ENCODE measurements at regions not wholly inside any gene's neighbourhood (a gene's known extent, or its start where the extent isn't known, plus 50 kb on each side); places are given as distances from the start of the nearest gene placed in this dataset.

DNA sequence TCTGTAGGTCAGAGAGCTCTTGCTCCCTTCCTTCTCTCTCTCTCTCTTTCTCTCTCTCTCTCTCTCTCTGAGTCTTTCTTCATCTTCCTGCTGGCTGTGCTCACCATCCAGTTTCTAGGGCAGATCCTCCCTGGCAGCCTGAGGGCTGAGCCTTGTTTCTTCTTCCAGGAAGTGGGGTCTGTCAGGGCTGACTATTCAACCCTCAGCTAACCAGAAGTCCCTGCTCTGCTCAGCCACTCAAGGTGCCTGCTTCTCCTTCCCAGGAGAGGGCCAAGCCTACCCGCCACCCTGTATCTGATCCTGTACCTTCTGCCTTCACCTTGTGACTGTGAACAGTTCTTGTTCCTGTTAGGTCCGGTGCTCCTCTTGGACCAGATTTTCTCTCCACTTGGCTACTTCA, 107.6 kb upstream of the ETV3 start:
- ATAC-seq, result no peak
- no peak for DNase-seq
- intact Hi-C loops (cut with micrococcal nuclease), result no loop called here

DNA sequence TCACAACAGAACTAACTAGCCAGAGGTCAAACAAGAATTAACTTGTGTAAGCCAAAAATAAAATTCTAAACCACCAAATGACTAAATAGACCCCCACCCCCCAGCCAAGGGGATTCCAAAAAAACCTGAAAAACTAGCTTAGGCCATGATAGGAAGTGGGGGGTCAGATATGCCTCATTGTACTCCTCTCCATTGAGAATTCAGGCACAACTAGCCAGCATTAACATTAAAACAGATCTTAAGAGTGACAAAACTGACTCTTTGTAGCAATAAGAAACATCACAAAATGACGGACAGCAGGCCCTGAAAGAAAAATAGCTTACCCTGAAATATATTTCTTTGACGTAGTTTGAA, 103.0 kb upstream of the ETV3 start:
- no peak for ATAC-seq
- intact Hi-C loops (cut with micrococcal nuclease), result no loop called here
- DNase-seq, result no peak

DNA sequence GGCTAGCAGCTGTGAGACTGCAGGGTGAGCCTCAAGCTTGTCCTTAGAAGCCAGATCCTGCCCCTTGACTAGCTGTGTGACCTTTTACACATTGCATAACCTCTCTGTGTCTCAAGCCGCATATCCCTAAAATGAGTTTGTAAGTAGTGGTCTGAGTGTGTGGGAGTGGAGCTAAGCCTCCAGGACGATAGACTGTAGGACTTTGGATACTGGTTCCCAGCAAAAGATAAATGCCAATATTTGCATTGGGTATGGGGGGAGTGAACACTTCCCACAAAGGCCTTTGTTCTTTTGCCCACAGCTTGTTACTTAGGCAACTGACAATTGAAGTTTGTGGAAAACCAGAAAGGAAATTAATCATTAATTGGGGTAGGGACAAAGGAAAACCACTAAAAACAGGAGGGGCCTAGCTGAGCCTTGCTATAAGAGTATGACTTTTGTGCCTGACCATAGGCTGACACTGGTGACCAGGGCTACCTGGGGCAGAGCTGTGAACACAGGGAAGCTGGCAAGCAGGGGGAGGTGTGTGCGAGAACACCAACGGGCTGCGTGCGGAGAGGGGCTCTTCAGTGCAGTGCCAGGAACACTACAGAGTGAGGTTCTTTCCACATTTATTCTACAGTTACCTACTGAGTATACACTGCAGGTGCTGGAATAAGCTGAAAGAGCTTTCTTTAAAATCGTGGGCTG, 102.4 kb upstream of the ETV3 start:
- DNase-seq (no peak), ATAC-seq (no peak)
- intact Hi-C loops (cut with micrococcal nuclease), result no loop called here

DNA sequence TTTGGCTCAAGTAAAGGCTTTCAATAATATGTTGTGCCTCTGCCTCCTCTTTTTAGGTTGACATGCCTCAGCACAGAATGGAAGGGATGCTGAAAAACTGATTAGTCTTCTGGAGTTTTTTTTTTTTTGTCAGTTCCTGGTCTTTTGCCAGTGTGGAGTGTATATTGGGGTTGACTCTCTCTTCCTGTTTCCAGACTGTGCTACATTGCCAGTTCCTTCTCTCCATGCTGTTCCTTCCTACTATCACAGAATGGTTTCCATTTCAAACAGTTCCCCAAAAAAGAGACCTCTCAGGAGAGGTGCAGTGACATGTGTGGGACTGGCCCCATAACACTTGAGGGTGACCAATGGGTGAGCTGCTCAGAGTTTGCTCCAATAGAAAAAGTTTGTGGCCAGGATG, 101.7 kb upstream of the ETV3 start:
- ATAC-seq, result no peak
- no peak for DNase-seq
- intact Hi-C loops (cut with micrococcal nuclease), result no loop called here

DNA sequence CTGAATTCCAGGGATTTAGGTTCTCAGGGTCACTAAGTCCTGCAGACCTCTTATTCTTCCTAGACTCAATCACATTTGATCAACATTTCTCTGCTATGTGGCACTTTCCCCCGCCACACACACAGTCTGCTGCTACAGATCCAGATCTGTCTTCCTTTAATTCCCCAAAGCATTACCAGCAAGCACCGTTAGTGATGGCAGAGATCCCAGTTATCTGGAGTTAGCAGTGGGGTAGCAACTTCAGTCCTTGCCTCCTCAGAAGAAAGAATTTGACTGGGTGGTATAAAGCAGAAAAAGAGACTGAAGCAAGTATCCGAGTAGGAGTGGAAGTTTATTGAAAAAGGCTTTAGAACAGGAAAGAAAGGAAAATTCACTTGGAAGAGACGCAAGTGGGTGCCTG, 100.4 kb upstream of the ETV3 start:
- intact Hi-C loops (cut with micrococcal nuclease), result no loop called here
- DNase-seq (no peak), ATAC-seq (no peak)

DNA sequence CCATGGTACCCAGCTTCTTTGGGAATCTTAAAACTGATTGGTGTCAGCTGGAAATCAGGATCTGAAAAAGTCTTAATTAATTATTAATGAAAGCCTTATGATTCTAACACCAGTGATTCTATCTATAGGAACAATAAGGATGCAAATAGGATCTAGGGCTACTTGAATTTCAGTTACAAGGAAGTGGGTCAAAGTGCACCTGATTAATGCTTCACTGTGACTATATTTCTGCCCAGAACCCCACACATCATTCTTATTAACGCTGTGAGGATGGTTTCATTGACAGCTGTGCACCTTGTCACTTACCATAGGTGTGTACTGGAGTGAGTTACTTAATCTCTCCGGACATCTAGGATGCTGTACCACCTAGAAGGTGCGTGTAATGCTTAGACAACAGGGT, 99.8 kb upstream of the ETV3 start:
- DNase-seq, result no peak
- intact Hi-C loops (cut with micrococcal nuclease), result no loop called here
- ATAC-seq, result no peak

DNA sequence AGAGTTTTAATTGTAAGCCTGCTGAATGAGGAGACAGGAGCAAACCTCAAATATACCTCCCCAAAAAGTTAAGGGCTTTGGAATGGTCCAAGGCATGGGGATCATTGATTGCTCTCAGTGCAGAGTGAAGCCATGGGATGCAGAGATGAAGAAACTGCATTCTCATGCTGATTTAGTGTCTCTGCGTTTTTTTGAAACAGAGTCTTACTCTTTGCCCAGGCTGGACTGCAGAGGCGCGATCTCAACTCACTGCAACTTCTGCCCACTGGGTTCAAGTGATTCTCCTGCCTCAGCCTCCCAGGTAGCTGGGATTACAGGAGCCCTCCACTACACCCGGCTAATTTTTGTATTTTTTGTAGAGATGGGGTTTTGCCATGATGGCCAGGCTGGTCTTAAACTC, 99.3 kb upstream of the ETV3 start:
- ATAC-seq, result no peak
- no peak for DNase-seq
- intact Hi-C loops (cut with micrococcal nuclease), result no loop called here

DNA sequence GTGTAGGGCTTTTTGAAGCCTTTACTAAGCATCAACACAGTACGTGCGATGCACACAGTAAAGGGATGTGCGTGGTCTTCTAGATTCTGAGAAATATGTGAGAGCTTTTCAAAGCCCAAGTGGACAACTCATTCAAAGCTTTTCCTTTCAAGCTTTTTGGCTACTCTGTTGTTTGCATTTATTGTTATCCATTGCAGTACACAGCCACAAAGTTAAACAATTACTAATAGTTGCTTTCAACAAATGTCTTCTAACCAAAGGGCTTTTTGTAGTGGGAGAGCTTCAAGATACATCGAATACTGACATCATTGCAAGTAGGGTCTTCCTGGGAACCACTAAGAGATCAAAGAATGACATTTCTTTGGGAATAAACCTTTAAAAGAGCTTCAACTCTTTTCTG, 97.9 kb upstream of the ETV3 start:
- intact Hi-C loops (cut with micrococcal nuclease), result no loop called here
- no peak for ATAC-seq
- no peak for DNase-seq

DNA sequence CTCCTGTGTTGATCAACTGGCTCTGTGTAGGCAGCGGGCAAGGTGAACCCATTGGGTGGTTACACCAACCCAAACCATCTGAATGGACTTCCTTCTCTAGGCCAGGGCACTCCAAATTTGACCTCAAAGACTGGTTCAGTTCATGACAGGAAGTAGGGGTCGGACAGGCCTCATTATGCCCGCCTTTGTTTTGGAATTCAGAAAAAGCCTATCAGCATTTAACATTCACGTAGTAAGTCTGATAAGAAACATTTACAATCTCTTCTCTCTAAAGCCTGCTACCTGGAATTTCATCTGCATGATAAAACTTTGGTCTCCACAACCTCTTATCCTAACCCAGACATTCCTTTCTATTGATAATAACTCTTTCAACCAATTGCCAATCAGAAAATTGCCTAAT, 97.1 kb upstream of the ETV3 start:
- intact Hi-C loops (cut with micrococcal nuclease), result no loop called here
- ATAC-seq, result no peak
- no peak for DNase-seq

DNA sequence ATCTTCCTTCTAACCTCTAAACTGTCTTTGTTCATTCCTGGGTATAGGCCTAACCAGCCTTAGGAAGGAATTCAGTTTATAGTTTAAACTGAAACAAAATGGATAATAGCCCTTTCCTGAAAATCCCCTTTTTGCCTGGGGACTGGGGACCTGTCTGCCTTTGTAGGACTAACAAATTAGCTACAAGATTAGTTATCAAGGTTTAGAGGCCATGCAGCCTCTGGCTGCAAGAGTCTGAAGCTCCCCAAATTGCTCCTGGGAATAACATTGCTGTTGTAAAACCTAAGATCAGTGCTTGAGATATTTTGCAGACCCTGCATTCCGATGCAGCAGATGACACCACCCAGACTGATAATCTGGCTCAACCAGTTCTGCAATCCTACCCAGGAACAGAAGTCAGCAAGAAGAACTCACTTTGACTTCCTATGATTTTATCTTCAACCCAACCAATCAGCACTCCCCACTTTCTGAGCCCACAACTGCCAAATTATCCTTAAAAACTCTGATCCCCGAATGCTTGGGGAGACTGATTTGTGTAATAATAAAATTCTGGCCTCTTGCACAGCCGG, 96.6 kb upstream of the ETV3 start:
- DNase-seq (no peak), ATAC-seq (no peak)
- intact Hi-C loops (cut with micrococcal nuclease), result no loop called here

DNA sequence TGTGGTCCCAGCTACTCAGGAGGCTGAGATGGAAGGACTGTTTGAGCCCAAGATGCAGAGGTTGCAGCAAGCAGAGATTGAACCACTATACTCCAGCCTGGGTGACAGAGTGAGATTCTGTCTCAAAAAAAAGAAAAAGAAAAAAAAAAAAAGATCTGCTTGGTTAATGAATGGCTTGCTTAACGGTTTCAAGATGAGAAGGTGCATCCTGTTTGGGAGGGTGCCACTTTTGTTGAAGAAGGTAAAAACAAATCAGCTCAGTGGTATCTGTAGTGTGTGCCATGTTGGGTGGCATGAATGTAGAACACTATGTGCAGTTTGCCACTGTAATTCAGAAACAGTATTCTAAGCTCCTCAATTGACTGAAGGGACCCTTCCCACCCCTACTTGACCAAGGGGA, 94.9 kb upstream of the ETV3 start:
- intact Hi-C loops (cut with micrococcal nuclease), result no loop called here
- no peak for ATAC-seq

DNA sequence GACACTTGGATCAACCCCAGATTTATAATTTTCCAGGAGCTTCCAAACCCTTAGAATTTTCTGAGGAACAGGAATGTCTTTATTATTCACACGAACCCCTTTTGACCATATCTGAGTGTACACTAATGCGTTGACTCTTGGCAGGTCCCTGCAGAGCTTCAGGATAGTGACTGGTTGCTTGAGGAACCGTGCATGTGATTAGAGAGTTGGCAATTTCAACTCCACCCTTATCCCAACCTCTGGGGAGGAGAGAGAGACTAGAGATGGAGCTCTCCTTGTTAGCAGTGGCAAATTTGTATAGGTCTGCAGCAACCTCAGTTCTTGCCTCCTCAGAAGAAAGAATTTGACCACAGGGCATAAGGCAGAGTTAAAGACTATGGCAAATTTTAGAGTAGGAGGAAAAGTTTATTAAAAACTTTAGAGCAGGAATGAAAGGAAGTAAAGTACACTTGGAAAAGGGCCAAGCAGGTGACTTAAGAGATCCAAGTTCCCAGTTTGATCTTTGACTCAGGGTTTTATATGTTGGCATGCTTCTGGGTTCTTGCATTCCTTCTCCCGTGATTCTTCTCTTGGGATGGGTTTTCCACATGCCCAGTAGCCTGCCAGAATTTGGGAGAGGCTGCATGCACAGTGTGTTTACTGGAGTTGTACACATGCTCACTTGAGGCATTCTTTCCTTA, 93.8 kb upstream of the ETV3 start:
- intact Hi-C loops (cut with micrococcal nuclease), result no loop called here

More for the DNA sequence above, 94.9 kb upstream of the ETV3 start:
- no peak for DNase-seq

DNA sequence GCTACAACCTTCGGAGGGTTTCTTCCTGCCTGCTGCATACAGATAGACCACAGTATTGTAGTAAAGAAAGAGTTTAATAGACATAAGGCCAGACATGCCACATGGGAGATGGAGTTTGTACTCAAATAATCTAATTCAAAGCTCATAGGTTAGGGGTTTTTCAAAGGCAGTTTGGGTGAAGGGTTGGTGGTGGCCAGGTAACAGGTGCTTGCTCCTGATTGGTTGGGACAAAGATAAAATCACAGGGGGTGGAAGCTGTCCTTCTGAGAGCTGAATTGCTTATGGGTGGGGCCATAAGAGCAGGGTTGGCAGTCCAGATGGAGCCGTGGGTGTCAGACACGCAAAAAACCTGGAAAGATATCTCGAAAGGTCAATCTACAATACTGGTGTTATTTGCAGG, 92.3 kb upstream of the ETV3 start:
- intact Hi-C loops (cut with micrococcal nuclease), result no loop called here
- no peak for ATAC-seq
- no peak for DNase-seq

More for the DNA sequence above, 93.8 kb upstream of the ETV3 start:
- no peak for DNase-seq
- no peak for ATAC-seq

DNA sequence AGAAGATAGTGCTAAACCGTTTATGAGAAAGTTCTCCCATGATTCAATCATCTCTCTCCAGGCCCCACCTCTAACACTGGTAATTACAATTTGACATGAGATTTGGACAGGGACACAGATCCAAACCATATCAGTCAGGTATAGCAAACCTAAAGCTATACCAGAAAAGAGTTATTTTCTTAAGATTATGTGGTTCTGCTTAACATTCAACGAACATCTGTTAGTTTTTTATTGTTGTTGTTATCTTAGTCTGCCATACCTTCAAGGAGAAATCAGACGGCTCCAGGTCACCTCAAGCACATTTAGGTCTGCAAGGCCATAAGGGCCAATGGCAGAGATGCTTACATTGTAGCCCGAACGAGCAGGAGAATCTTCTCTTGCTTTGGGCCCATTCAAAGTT, 89.5 kb upstream of the ETV3 start:
- intact Hi-C loops (cut with micrococcal nuclease), result no loop called here
- no peak for ATAC-seq
- no peak for DNase-seq

DNA sequence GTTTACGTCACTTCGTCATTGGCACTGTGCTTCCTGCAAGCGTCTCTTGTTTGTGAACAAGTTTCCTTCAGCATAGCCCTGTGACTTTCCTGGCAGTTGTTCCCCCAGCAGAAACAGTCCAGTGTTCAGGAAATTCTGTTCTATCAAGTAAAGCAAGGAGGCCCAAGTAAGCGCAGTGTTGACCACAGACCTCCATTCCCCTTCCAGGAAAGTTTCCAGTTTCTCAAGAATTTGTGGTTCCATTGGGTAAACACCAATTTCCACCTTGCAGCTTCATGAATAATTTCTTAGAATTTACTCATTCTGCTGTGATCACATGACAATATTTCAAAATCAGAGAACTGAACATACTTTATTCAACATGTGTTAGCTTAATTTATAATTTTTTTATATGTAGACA, 88.5 kb upstream of the ETV3 start:
- no peak for DNase-seq
- intact Hi-C loops (cut with micrococcal nuclease), result no loop called here
- ATAC-seq, result no peak

DNA sequence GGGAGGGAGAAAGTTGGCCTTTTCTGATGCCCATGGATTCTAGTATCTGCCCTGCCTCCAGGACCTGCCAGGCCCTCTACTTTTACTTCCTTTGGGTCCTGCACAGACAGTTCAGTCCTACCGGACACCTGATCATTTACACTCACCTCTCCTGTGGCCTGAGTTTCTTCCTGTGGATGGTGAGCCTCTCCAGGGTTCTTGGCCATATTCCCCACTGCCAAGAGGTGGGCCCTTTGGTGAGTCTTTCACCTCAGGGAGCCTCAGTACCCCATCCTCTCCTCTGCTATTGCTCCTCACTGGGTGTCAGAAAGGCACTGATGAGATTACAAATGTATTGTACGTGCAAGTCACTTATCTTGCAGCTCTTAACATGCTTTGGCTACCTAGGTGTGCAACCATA, 81.4 kb upstream of the ETV3 start:
- intact Hi-C loops (cut with micrococcal nuclease), result no loop called here
- no peak for ATAC-seq
- DNase-seq, result no peak

DNA sequence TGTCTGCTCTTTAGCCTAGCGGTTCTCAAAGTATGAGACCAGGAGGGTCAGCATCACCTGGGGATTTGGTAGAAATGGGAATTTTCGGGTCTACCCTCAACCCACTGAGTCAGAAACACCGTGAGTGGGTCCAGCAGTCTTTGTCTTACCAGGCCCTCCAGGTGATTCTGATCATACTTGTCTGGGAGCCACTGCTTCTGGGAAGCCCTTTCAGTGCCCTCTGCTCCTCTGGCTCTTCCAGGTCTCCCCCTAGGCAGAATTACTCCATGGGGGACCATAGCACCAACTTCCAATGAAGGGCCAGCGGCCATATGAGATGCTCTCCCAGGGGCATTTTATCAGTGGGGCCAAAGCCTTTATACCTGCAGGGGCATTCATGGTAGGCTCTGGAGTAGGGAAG, 81.0 kb upstream of the ETV3 start:
- ATAC-seq (no peak), DNase-seq (no peak)
- intact Hi-C loops (cut with micrococcal nuclease), result no loop called here

DNA sequence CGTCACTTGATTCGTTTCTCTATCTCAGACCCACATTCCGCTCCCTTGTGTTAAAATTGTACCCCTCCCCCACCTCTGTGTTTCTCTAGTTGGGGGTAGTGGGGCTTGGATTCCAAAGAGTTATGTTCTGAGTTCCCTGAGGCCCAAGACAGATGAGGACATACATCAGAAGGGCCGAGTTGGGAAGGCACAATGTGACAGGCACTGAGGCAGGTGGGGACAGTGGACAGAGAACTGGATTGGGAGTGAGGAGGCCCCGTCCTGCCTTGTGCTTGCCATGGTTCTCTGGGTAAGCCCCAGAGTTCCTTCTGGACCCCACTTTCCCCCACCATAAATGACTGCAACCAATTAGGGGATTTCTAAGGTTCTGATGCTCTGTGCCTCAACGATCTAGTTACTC, 80.5 kb upstream of the ETV3 start:
- ATAC-seq (no peak), DNase-seq (no peak)
- intact Hi-C loops (cut with micrococcal nuclease), result no loop called here

DNA sequence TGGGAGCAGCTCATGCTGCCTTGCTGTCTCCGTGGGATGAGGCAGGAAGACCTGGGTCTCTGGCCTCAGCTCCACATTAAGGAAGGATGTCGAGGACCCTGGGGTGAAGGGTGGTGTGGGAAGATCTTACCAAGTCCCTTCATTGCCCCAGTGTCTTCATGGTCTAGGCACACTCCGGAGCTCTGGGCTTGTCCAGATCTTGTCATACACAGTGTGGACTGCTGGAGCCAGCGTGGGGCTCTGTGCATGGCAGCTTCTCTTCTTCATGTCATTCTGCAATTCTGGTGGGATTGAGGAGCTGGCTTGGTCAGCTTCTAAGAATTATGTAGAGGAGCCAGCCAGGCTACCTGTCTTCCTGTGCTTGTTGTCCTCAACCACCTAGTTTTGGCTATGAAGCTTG, 79.3 kb upstream of the ETV3 start:
- DNase-seq, result no peak
- no peak for ATAC-seq
- intact Hi-C loops (cut with micrococcal nuclease), result no loop called here

DNA sequence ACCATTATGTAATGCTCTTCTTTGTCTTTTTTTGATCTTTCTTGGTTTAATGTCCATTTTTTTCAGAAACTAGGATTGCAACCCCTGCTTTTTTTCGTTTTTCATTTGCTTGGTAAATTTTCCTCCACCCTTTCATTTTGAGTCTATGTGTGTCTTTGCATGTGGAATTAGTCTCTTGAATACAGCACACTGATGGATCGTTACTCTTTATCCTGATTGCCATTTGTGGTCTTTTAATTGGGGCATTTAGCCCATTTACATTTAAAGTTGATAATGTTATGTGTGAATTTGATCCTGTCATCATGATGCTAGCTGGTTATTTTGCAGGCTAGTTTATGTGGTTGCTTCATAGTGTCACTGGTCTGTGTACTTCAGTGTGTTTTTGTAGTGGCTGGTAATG, 75.6 kb upstream of the ETV3 start:
- ATAC-seq (no peak), DNase-seq (no peak)
- intact Hi-C loops (cut with micrococcal nuclease), result no loop called here

DNA sequence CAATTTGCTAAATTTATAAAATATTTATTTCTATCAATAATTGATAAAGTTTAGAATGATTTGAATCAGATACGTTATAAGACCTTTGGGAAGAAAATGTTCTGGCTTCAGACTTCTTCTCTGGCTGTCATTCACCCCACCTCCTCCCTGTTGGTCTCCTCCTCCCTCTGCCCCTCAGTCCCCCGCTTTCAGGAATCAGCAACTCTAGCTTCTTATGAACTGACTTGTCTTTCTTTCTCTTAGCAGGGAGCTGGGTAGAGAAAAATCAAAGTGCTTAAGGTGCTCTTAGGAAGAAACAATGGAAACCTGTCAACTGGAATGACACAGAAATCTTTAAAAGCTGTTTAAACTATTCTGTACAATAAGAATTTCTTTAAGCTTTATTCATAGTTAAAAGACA, 71.3 kb upstream of the ETV3 start:
- ATAC-seq, result no peak
- DNase-seq, result no peak
- intact Hi-C loops (cut with micrococcal nuclease), result no loop called here
